ENCODE measurements at regions not wholly inside any gene's neighbourhood (a gene's known extent, or its start where the extent isn't known, plus 50 kb on each side); places are given as distances from the start of the nearest gene placed in this dataset.

DNA sequence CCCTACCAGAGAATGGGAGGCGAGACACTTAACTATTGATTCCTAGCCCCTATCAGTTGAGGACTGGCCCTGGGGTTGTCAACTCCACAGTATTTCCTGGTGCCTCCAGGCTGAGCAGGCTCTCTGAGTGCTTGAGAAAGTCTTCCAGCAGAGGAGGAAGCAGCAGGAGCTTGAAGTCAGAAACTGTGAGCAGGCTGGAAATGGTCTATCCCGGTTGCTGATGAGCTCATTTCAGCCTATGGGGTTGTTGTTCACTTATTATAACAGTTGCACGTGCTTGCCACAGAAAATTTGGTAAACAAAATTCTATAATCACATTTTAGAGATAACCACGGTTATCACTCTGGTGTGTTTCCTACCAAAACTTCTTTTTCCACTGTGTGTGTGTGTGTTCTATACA, 254.7 kb upstream of the THUMPD2 start:
- in situ Hi-C loops (cut with MboI; ENCODE audit: low sequenced_read_pairs): no loop called here
- Histone ChIP-seq H3K4me2 (ENCODE audit: low read depth, low read length) (no peak overlapping the region), H3K79me1 (ENCODE audit: low read depth in 1 of 2, low read length in 2 of 2) (no peaks in the 10 kb centered on the region; a peak in 1 of 4 replicates), H3K14ac (replicated peaks; ENCODE audit: low read depth, low read length) (peak overlapping the region; percentile 93), H2AK9ac (replicated peaks; ENCODE audit: low read depth, low read length, poor library complexity) (peak overlapping the region; percentile 50), H2AFZ (replicated peaks; ENCODE audit: low read length, poor library complexity) (peak overlapping the region; percentile 19), H3K9me3 (ENCODE audit: control insufficient read depth, insufficient read depth, low read length) (peaks cover 3% of the 10 kb centered on the region; the same call in 1 of the 2 replicates), H3K27ac (ENCODE audit: insufficient read depth, low read length) (peak overlapping the region; percentile 91), H2BK15ac (ENCODE audit: low read depth, low read length) (peak overlapping the region; percentile 81), H4K20me1 (ENCODE audit: insufficient read depth, low read length) (no peaks in the 10 kb centered on the region), H3K4me1 (ENCODE audit: control insufficient read depth, insufficient read depth, low read length) (peaks cover 21% of the 10 kb centered on the region), H3K9ac (ENCODE audit: low read depth, low read length) (peak overlapping the region; percentile 56; the same call in 1 of the 2 replicates), H3K9me1 (ENCODE audit: insufficient read depth, low read length) (peaks cover 3% of the 10 kb centered on the region; the same call in 1 of the 2 replicates), H3K18ac (ENCODE audit: low read depth, low read length) (peak overlapping the region; percentile 97), H2BK120ac (ENCODE audit: low read depth, low read length) (peak overlapping the region; percentile 98), H4K5ac (ENCODE audit: low read depth, low read length) (peak overlapping the region; percentile 99), H3K36me3 (ENCODE audit: control insufficient read depth, insufficient read depth, low read length) (no peaks in the 10 kb centered on the region), H2BK5ac (ENCODE audit: low read depth, low read length, poor library complexity, severe bottlenecking) (peak overlapping the region; percentile 99), H3K56ac (ENCODE audit: extremely low read depth, insufficient read depth, low read length) (peak overlapping the region; percentile 87), H3K4ac (ENCODE audit: low read depth, low read length) (peak overlapping the region; percentile 85), H2BK20ac (ENCODE audit: low read depth, low read length) (peak overlapping the region; percentile 98), H3K4me3 (ENCODE audit: insufficient read depth, low read depth, low read length) (no peak overlapping the region), H2AK5ac (ENCODE audit: low read depth, low read length) (peak overlapping the region; percentile 94), H4K91ac (ENCODE audit: insufficient read depth, low read depth, low read length) (peak overlapping the region; percentile 90), H4K8ac (ENCODE audit: low read depth in 2 of 2, low read length in 2 of 2) (peak overlapping the region; percentile 96 to 97), H3K27me3 (ENCODE audit: control insufficient read depth, insufficient read depth, low read length) (no peaks in the 10 kb centered on the region), H3K23ac (ENCODE audit: low read depth, low read length) (peak overlapping the region; percentile 86; the same call in 1 of the 2 replicates)
- no TSS peak for BruUV-seq (replicated peaks)
- ChIA-PET POLR2A (ENCODE audit: unreplicated experiment) (no interaction called here), CTCF (interaction anchor here (0.7 to 1.2 kb wide), 5 partner anchors 17 to 409 kb away, joined by 3 read pairs; no protein-coding TSS in a partner anchor)
- ATAC-seq (ENCODE audit: low read depth) (peak; percentile 22), DNase-seq (peak; percentile 41)
- WGBS, 2 experiments (ENCODE audit: extremely low coverage in 2 of 2, insufficient read length in 1 of 2): no CpG with 5 or more reads among the region's 4 CpGs
- TF ChIP-seq, protein P1, sequence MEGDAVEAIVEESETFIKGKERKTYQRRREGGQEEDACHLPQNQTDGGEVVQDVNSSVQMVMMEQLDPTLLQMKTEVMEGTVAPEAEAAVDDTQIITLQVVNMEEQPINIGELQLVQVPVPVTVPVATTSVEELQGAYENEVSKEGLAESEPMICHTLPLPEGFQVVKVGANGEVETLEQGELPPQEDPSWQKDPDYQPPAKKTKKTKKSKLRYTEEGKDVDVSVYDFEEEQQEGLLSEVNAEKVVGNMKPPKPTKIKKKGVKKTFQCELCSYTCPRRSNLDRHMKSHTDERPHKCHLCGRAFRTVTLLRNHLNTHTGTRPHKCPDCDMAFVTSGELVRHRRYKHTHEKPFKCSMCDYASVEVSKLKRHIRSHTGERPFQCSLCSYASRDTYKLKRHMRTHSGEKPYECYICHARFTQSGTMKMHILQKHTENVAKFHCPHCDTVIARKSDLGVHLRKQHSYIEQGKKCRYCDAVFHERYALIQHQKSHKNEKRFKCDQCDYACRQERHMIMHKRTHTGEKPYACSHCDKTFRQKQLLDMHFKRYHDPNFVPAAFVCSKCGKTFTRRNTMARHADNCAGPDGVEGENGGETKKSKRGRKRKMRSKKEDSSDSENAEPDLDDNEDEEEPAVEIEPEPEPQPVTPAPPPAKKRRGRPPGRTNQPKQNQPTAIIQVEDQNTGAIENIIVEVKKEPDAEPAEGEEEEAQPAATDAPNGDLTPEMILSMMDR (conservative IDR thresholded peaks at IDR 0.05; ENCODE audit: low read depth, low read length): no peak
- TF ChIP-seq BHLHE40 (IDR thresholded peaks at IDR 0.05; ENCODE audit: low read depth, low read length): peak; percentile 11; the same call in 1 of the 2 replicates
- dilution Hi-C loops (cut with HindIII; ENCODE audit: low sequenced_read_pairs, unreplicated experiment): no loop called here
- intact Hi-C loops (cut with micrococcal nuclease): loop anchor here (5.0 to 10.0 kb wide), 2 partner anchors 96 to 421 kb away; partner anchors contain the start of gene SLC8A1
